ENCODE measurements at regions not wholly inside any gene's neighbourhood (a gene's known extent, or its start where the extent isn't known, plus 50 kb on each side); places are given as distances from the start of the nearest gene placed in this dataset.

GRCh38 chr5:39650008-39650762 lies 225.4 kb upstream of the DAB2 start:
- H3K4me3 ChIP-seq, result no peak overlapping the region
- WGBS (ENCODE audit: missing lambda C conversion rate), result 74% methylated on average over 1 of the region's 1 CpG
- H3K4me1 ChIP-seq, result peaks cover 8% of the 10 kb centered on the region; the same call in 1 of the 3 replicates
- H3K27ac ChIP-seq, result no peak overlapping the region
- TF ChIP-seq JUNB (IDR thresholded peaks at IDR 0.05) (no peak), JUN (IDR thresholded peaks at IDR 0.05) (no peak), MAZ (IDR thresholded peaks at IDR 0.05; ENCODE audit: borderline replicate concordance, low read depth, low read length) (no peak)
- ChIA-PET CTCF (interaction anchor here (0.6 kb wide), 1 partner anchor 1256 kb away, joined by 3 read pairs; no protein-coding TSS in a partner anchor), POLR2A (no interaction called here)
- H3K4me2 ChIP-seq, result no peak overlapping the region
- DNase-seq (ENCODE audit: low read depth in 1 of 2, low spot score in 1 of 2) (no peak), FAIRE-seq (peak; percentile 49), ATAC-seq (no peak)
- H3K9me3 ChIP-seq, result no peaks in the 10 kb centered on the region

GRCh38 chr5:39648848-39649227 lies 224.1 kb upstream of the DAB2 start:
- peak; percentile 65 to 73; a peak in 4 of 6 replicates for ATAC-seq

GRCh38 chr5:39648085-39648847 lies 223.5 kb upstream of the DAB2 start:
- ATAC-seq (no peak), DNase-seq (ENCODE audit: low read depth in 1 of 2, low spot score in 1 of 2) (no peak), FAIRE-seq (peak; percentile 32)
- ChIA-PET CTCF (interaction anchor here (1.0 kb wide), 2 partner anchors 8 to 65 kb away, joined by 3 read pairs; no protein-coding TSS in a partner anchor), POLR2A (no interaction called here)
- 76% methylated on average over 3 of the region's 3 CpGs for WGBS (ENCODE audit: missing lambda C conversion rate)
- Histone ChIP-seq H3K4me3 (no peak overlapping the region), H3K9me3 (no peaks in the 10 kb centered on the region), H3K27ac (no peak overlapping the region), H3K4me2 (peak overlapping the region; percentile 43; the same call in 2 of the 3 replicates), H3K4me1 (peaks cover 8% of the 10 kb centered on the region; the same call in 1 of the 3 replicates)
- TF ChIP-seq CEBPB (IDR thresholded peaks at IDR 0.05) (no peak), JUN (IDR thresholded peaks at IDR 0.05) (no peak)

More at GRCh38 chr5:39648848-39649227, 224.1 kb upstream of the DAB2 start:
- WGBS (ENCODE audit: missing lambda C conversion rate), result 52% methylated on average over 7 of the region's 7 CpGs
- FAIRE-seq, result no peak
- H3K4me3 ChIP-seq, result no peak overlapping the region
- peaks cover 8% of the 10 kb centered on the region; the same call in 1 of the 3 replicates for H3K4me1 ChIP-seq
- TF ChIP-seq KDM5A (IDR thresholded peaks at IDR 0.05), result no peak
- no peak for TF ChIP-seq RFX5 (IDR thresholded peaks at IDR 0.05)
- TF ChIP-seq RAD21 (conservative IDR thresholded peaks at IDR 0.05 in 1 of 2, IDR thresholded peaks at IDR 0.05 in 1 of 2), result peak; percentile 47 to 58; a peak in 4 of 5 replicates
- TF ChIP-seq SMC3 (IDR thresholded peaks at IDR 0.05), result peak; percentile 28; the same call in 1 of the 3 replicates
- TF ChIP-seq PHF8 (IDR thresholded peaks at IDR 0.05; ENCODE audit: borderline replicate concordance, low read depth), result no peak
- no peak for TF ChIP-seq HEYL (CRISPR knock-in tag; IDR thresholded peaks at IDR 0.05)
- 0 out of 2 replicates have a peak, but pooled peaks have one; percentile 36 for TF ChIP-seq FOSL2 (IDR thresholded peaks at IDR 0.05)
- peak; percentile 78 for TF ChIP-seq FOSL2 (CRISPR knock-in tag; IDR thresholded peaks at IDR 0.05)
- TF ChIP-seq CTCF (IDR thresholded peaks at IDR 0.05), result peak; percentile 39; the same call in 2 of the 3 replicates
- TF ChIP-seq CHD4 (IDR thresholded peaks at IDR 0.05; ENCODE audit: borderline replicate concordance), result no peak
- no peak for TF ChIP-seq ATOH8 (CRISPR knock-in tag; IDR thresholded peaks at IDR 0.05; ENCODE audit: low read depth)
- ChIA-PET POLR2A (no interaction called here), CTCF (interaction anchor here (0.7 to 1.0 kb wide), 3 partner anchors 8 to 1720 kb away, joined by 3 read pairs; no protein-coding TSS in a partner anchor)
- no peaks in the 10 kb centered on the region for H3K9me3 ChIP-seq
- H3K27ac ChIP-seq, result peak overlapping the region in 1 of 2 experiments; percentile 51; a peak in 1 of 6 replicates
- peak; percentile 46 to 72 for DNase-seq (ENCODE audit: low read depth in 1 of 2, low spot score in 1 of 2)
- peak overlapping the region; percentile 43; the same call in 2 of the 3 replicates for H3K4me2 ChIP-seq
